GM08714 (cell line): ENCODE measurements at regions not wholly inside any gene's neighbourhood (a gene's known extent, or its start where the extent isn't known, plus 50 kb on each side); places are given as distances from the start of the nearest gene placed in this dataset.
"Not testable (repeated sequence)": the region's sequence is repeated elsewhere in the genome, so short reads cannot be mapped to it uniquely, and the experiment has no call there.

Source experiments
- H3K4me3 ChIP-seq: fragments of 200-500 bp; sonication (Bioruptor generic); 2 replicates; pipeline ENCODE4 v1.5.1; 2014; ENCODE audit warnings: mild to moderate bottlenecking, low read length, inconsistent platforms
- ZNF274 ChIP-seq: IDR thresholded peaks from 2 replicates; pipeline ENCODE4 v1.6.1; 2012; ENCODE audit warnings: mild to moderate bottlenecking, low read depth, low read length

DNA sequence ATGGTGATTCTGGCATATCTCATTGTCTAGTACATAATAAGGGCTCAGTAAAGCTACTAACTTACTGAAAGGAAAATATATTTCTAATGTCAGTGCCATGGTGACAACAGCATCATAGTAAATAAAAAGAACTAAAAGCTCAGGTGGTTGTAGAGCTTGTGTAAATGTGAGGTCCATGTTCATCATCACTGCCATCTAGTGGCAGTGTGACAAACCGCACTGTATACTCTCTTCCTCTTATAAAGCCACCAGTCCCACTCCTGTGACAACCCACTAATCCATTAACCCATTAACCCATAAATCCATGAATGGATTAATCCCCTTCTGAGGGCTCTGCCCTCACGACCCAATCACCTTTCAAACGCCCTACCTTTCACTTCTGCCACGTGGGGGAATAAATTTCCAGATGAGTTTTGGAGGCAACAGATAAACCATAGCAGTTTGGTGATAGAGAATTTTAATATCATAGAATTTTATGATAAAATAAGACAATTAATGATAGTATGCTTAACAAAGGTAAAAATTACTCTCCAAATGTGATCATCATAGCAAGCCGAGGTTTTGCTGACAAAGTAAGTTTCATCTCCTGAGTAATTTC lies 160.4 kb upstream of the SGCG start:
- no peak overlapping the region for H3K4me3 ChIP-seq
- no peak for TF ChIP-seq ZNF274

DNA sequence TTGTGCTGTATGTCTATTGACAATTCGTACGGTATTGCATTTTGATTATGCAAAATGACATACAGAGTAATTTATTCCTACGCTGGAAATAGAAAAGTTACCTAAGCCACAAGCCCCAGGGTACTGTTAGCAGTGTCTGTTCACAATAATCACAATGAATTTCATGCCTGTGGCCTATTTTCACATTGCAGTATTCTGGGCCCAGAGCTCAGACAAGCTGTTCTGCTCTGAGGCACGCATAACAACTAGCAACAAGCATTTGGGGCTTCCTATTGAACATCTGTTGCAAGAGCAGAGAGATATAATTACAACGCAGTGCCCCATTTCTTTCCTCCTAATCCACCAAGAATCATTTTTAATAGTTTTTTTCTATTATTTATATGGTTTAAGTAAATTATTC lies 158.9 kb upstream of the SGCG start:
- no peak for TF ChIP-seq ZNF274
- no peak overlapping the region for H3K4me3 ChIP-seq

DNA sequence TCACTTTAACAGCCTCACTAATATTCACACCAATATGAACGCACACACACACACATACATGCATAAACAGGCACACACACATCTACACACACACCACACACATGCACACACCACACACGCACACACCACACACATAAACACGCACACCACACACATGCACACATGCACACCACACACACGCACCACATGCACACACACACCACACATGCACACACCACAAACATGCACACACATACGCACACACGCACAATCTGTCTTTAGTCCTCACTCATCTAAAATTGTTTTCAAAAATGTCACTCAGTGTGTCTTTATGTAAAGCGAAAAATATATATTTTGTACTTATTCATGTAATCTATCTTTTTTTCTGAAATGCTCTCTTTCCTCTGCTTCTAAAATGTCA lies 158.1 kb upstream of the SGCG start:
- H3K4me3 ChIP-seq: no peak overlapping the region

DNA sequence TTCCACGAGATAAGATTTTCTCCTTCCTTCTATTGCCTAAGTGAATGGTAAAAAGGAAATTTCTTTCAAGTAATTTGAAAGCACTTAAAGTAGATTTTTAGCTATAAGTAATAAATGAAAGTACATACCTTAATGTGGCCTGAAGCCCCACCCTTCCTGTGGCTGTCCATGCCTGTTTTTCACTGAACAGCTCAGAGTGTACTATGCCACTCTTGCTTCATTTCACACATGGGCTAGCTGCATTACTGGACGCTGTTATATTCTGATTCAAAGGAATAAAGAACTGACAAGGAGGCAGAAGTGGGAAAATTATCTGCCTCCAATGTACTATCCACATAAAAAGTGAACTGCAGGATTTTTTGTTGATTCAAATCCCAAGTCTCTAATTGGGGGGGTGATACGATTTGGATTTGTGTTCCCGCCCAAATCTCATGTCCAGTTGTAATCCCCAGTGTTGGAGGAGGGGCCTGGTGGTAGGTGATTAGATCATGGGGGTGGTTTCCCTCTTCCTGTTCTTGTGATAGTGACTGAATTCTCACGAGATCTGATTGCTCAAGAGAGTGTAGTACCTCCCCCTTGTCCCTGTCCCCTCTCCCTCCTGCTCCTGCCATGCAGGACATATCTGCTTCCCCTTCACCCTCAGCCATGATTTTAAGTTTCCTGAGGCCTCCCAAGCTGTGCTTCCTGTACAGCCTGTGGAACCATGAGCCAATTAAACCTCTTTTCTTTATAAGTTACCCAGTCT lies 154.7 kb upstream of the SGCG start:
- TF ChIP-seq ZNF274: no peak
- no peak overlapping the region for H3K4me3 ChIP-seq

More for the DNA sequence above, 158.1 kb upstream of the SGCG start:
- TF ChIP-seq ZNF274: no peak

DNA sequence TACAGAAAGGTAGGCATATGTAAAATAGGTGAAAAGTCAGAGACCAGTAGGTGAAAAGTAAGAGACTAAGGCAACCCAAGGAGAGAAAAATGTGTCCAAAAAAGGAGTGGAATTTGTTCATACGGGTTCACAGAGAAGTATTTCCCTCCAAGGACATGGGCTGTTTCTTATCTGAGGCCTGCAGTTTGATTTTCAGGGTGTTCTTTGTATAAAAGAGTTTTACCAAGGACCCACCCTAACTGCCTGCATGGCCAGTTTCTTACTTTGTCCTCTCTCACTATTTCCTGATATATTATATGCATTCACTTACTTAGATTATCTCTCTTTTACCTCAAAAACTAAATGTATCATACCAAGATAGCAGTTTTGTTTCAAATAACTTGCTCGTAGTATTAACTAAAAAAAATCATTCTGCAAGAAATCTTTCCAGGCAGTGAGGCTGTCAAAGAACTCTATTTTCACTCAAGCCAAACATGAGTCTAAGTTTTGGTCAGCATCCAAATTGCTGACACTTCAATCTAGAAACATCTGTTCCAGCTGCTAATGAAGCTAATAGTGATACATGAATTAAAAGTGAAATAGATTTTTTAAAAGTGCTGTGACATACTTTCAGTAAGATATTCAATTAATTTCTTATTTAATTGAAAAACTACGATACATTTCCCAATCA lies 141.4 kb upstream of the SGCG start:
- no peak overlapping the region for H3K4me3 ChIP-seq
- TF ChIP-seq ZNF274: no peak

DNA sequence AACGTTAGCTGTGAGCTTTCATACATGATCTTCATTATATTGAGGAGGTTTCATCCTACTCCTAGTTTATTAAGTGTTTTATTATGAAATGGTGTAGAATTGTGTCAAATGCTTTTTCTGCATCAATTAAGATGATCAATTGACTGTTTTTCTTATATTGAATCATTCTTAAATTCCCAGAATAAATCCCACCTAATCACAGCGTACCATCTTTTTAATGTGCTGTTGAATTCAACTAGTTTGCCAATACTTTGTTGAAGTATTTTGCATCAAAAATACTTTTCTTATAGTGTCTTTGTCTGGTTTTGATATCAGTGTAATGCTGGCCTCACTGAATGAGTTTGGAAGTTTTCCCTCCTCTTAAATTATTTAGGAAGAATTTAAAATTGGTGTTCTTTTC lies 138.6 kb upstream of the SGCG start:
- no peak for TF ChIP-seq ZNF274
- H3K4me3 ChIP-seq: no peak overlapping the region

DNA sequence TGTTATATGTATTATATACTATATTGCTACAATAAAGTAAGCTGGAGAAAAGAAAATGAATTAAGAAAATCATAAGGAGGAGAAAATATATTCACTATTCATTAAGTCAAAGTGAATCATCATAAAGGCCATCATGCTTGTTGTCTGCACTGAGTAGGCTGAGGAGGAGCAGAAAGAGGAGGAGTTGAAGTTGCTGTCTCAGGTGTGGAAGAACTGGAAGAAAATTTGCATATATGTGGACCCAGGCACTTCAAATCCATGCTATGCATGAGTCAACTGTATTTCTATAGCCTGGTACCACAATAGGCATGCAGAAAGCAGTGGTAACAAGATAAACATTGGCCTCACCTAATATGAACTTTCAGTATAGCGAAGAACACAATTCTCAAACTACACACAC lies 135.9 kb upstream of the SGCG start:
- TF ChIP-seq ZNF274: no peak
- no peak overlapping the region for H3K4me3 ChIP-seq

DNA sequence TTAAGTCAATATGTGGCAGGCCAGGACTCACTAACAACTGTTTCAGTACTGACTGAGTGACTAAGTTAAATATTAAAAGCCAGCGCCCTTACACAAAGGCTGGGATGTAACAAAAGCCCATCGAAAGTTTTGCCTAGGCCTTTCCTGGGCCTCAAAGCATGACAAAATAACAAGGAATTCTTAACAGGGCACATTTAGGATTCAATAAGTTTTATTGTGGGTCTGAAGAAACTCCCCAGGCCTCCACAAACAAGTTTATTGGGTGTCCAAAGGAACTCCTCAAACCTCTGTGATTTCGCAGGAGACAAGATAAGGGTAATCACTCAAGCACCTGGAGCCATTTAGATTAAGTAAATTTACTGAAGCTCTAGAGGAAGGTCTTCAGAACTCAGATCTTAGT lies 130.7 kb upstream of the SGCG start:
- no peak overlapping the region for H3K4me3 ChIP-seq
- TF ChIP-seq ZNF274: no peak

DNA sequence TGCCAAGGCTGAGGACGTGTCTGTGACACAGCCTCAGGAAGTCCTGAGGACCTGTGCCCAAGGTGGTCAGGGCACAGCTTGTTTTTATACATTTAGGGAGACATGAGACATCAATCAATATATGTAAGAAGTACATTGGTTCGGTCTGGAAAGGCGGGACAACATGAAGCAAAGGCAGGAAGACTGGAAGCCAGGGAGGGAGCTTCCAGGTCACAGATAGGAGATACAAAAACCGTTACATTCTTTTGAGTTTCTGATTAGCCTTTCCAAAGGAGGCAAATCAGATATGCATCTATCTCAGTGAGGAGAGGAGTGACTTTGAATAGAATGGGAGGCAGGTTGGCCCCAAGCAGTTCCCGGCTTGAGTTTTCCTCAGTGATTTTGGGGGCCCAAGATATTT lies 127.1 kb upstream of the SGCG start:
- not testable (repeated sequence) for H3K4me3 ChIP-seq

DNA sequence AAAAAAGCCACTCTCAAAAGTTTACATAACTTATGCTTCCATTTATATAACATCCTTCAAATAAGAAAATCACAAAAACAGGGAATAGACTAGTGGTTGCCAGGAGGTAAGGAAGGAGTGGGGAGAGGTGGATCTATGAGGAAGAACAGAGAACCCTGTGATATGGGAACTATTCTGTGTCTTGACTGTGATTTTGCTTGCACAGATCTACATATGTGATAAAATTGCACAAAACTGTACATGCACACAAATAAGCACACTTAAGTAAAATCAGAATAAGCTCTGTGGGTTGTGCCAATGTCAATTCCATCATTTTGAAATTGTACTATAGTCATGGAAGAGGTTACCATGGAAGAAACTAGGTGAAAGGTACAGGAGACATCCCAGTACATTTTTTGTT lies 121.6 kb upstream of the SGCG start:
- no peak overlapping the region for H3K4me3 ChIP-seq
- TF ChIP-seq ZNF274: no peak

DNA sequence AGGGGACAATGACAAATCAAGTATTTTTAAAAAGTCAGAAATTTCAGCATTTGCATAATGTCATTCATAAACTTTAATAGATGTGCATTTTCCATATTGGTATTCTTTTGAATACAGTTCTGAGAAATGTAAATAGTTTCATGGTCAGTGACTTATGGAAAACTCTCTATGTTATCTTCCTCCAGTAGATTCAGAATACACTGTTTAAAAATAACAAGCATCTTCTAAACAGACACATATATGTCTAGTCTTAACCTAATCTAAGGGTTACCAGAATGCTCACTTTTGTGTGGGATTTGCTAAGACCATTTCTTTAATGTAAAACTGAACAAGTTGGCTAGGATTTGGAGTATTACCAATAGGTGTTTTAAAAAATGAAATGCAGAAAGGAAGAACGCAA lies 119.8 kb upstream of the SGCG start:
- no peak for TF ChIP-seq ZNF274
- no peak overlapping the region for H3K4me3 ChIP-seq

DNA sequence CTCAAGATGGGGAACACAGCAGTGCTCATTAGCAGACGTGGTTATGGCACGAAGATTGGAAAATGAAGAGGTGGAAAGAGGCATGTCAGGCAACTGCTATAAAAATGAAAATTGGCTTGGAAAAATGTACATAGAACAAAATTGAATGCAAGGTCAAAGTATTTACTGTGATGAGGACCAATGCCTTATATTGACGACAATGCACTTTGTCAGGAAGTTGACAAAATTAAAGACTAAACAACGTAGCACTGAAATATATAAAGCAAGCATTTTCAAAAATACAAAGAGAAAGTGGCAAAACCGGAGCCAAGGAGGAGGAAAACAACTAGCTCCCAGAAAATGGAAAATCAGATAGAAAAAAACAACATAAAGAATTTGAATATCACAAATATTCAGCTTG lies 113.7 kb upstream of the SGCG start:
- no peak overlapping the region for H3K4me3 ChIP-seq
- TF ChIP-seq ZNF274: no peak

DNA sequence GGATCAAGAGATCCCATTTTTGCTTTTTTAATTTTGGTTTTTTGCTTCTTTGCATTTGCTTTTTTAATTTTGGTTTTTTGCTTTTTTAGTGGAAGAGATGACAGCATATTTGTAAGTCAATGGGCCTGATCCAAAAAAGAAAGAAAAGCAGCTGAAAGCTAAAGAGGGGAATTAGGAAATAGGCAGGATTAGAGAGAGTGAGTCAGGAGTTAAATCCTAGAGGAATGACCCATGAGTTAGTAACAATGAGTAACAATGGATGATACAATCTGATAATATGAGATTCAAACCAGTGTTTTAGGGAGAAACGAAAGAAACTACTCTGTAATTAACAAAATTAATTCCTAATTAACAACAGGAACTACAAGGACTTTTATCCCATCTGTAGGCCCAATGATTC lies 111.2 kb upstream of the SGCG start:
- no peak overlapping the region for H3K4me3 ChIP-seq
- no peak for TF ChIP-seq ZNF274

DNA sequence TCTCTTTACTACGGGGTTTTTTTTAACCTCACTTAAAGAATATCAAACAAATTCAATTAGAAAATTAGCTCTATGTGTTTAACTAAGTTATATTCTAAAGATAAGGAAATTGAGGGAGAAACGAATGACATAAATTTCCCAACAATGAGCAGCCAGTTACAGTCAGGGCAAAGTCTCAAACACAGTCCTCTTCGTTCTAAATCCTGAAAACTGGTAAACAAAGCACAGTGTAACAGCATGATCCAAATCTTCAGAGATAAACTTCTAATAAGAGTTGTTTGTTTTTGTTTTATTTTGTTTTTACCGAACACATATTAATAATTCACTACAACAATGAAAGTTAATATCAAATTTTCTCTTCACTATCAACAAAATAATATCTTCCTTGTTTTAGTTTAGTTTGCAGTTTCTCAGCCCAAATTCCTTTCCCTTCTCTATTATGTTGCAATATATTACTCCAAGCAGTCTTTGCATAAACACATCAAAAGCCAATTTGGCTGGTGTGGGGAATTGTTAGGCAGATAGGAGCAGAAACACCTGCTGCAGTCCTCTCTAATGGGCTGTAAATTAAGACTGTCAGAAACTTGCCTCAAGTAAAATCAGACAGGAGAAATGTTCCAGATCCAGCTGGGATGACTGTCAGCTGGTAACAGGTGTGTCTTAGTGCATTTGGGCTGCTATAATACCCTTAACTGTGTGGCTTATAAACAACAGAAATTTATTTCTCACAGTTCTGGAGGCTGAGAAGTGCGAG lies 106.5 kb upstream of the SGCG start:
- no peak overlapping the region for H3K4me3 ChIP-seq
- no peak for TF ChIP-seq ZNF274

DNA sequence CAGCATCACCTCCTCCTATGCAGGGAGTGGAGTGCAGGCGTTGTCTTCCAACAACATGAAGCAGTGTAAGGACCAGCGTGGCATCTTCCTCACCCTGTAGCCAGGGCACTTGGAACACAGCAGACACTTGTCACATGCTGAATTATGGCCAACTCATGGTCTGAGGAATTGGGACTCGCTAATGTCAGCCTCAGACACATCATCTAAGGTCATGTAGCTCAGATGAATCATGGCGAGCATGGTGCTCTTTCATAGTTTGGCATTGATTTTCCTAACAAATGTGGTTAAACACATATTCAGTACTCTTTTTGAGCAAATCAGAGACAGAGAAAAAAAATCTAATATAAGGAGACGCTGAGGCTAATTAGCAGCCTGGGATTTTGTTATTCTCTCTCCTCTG lies 99.6 kb upstream of the SGCG start:
- no peak for TF ChIP-seq ZNF274
- no peak overlapping the region for H3K4me3 ChIP-seq
